HG02973 (cell line): ENCODE measurements at regions not wholly inside any gene's neighbourhood (a gene's known extent, or its start where the extent isn't known, plus 50 kb on each side); places are given as distances from the start of the nearest gene placed in this dataset.
"Not testable (repeated sequence)": the region's sequence is repeated elsewhere in the genome, so short reads cannot be mapped to it uniquely, and the experiment has no call there.

Experiments
- ATAC-seq: cut with Tn5 transposase; IDR thresholded peaks from one replicate; pipeline ENCODE4 v1.9.1; 2021; ENCODE audit warnings: moderate library complexity; ENCODE audit not compliant: unreplicated experiment

GRCh38 chr6:78639111-78640110 lies 227.9 kb upstream of the IRAK1BP1 start:
- ATAC-seq = no peak

GRCh38 chr6:78643976-78644375 lies 223.4 kb upstream of the IRAK1BP1 start:
- not testable (repeated sequence) for ATAC-seq

GRCh38 chr6:78646542-78647415 lies 220.6 kb upstream of the IRAK1BP1 start:
- ATAC-seq = not testable (repeated sequence)

- not testable (repeated sequence) for ATAC-seq
Observed at GRCh38 chr6:78665819-78666218, 201.5 kb upstream of the IRAK1BP1 start.

- ATAC-seq = no peak
Observed at GRCh38 chr6:78666764-78667163, 200.6 kb upstream of the IRAK1BP1 start.

- ATAC-seq = no peak
Observed at GRCh38 chr6:78670156-78670555, 197.2 kb upstream of the IRAK1BP1 start.

- no peak for ATAC-seq
Observed at GRCh38 chr6:78670802-78671201, 196.5 kb upstream of the IRAK1BP1 start.

- ATAC-seq = not testable (repeated sequence)
Observed at GRCh38 chr6:78676069-78677007, 191.0 kb upstream of the IRAK1BP1 start.

GRCh38 chr6:78688668-78689067 lies 178.7 kb upstream of the IRAK1BP1 start:
- ATAC-seq = no peak

- ATAC-seq = no peak
Observed at GRCh38 chr6:78693835-78694234, 173.5 kb upstream of the IRAK1BP1 start.

GRCh38 chr6:78694628-78695027 lies 172.7 kb upstream of the IRAK1BP1 start:
- ATAC-seq = not testable (repeated sequence)

- no peak for ATAC-seq
Observed at GRCh38 chr6:78700991-78701390, 166.4 kb upstream of the IRAK1BP1 start.

GRCh38 chr6:78701407-78701806 lies 165.9 kb upstream of the IRAK1BP1 start:
- no peak for ATAC-seq

- no peak for ATAC-seq
Observed at GRCh38 chr6:78709021-78709420, 158.3 kb upstream of the IRAK1BP1 start.

- ATAC-seq = no peak
Observed at GRCh38 chr6:78713564-78713963, 153.8 kb upstream of the IRAK1BP1 start.

- ATAC-seq = no peak
Observed at GRCh38 chr6:78744144-78744543, 123.2 kb upstream of the IRAK1BP1 start.

- no peak for ATAC-seq
Observed at GRCh38 chr6:78746457-78746856, 120.9 kb upstream of the IRAK1BP1 start.

GRCh38 chr6:78749326-78749725 lies 118.0 kb upstream of the IRAK1BP1 start:
- no peak for ATAC-seq

GRCh38 chr6:78758297-78758798 lies 109.0 kb upstream of the IRAK1BP1 start:
- not testable (repeated sequence) for ATAC-seq

GRCh38 chr6:78768271-78768670 lies 99.1 kb upstream of the IRAK1BP1 start:
- ATAC-seq = no peak
